ENCODE measurements at regions not wholly inside any gene's neighbourhood (a gene's known extent, or its start where the extent isn't known, plus 50 kb on each side); places are given as distances from the start of the nearest gene placed in this dataset.

GRCh38 chr2:43138441-43138840 lies 88.0 kb downstream of the ZFP36L2 start:
- FAIRE-seq (no peak), DNase-seq (ENCODE audit: insufficient read length, low spot score) (no peak)
- no peak for TF ChIP-seq POU2F2 (IDR thresholded peaks at IDR 0.05; ENCODE audit: low read depth, low read length)
- TF ChIP-seq PAX5 (IDR thresholded peaks at IDR 0.05; ENCODE audit: insufficient read depth, low read length, severe bottlenecking) = no peak
- no peak for TF ChIP-seq POLR2A (IDR thresholded peaks at IDR 0.05; ENCODE audit: low read depth, low read length)
- no peak for TF ChIP-seq POLR2AphosphoS5 (IDR thresholded peaks at IDR 0.05; ENCODE audit: low read depth, low read length)
- no peak for TF ChIP-seq SPI1 (IDR thresholded peaks at IDR 0.05; ENCODE audit: low read depth, low read length)
- TF ChIP-seq TAF1 (IDR thresholded peaks at IDR 0.05; ENCODE audit: low read depth, low read length) = no peak

DNA sequence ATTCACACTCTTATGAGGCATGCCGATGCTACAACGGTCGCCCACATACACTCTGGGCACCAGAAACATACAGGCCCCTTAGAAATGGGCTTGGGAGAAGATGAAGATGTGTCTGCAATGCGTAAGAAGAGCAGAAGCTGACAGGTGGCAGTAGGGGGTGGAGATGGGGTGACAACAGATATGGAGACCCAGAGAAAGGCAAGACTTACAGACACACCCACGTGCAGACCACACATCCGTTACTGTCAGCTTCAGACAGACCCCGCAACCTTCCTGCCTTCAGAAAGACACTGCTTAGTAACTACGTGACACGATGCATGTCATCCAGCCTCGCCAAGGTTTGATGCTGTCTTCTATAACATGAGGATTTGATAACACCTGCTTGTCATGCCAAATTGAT lies 89.5 kb downstream of the ZFP36L2 start:
- TF ChIP-seq TAF1 (IDR thresholded peaks at IDR 0.05; ENCODE audit: low read depth, low read length) (no peak), PAX5 (IDR thresholded peaks at IDR 0.05; ENCODE audit: insufficient read depth, low read length, severe bottlenecking) (no peak), POLR2AphosphoS5 (IDR thresholded peaks at IDR 0.05; ENCODE audit: low read depth, low read length) (no peak), SPI1 (IDR thresholded peaks at IDR 0.05; ENCODE audit: low read depth, low read length) (no peak), POLR2A (IDR thresholded peaks at IDR 0.05; ENCODE audit: low read depth, low read length) (no peak), POU2F2 (IDR thresholded peaks at IDR 0.05; ENCODE audit: low read depth, low read length) (no peak)
- DNase-seq (ENCODE audit: insufficient read length, low spot score) (no peak), FAIRE-seq (peak; percentile 91)

GRCh38 chr2:43136011-43136799 lies 90.2 kb downstream of the ZFP36L2 start:
- FAIRE-seq (no peak), DNase-seq (ENCODE audit: insufficient read length, low spot score) (no peak)

GRCh38 chr2:43135583-43135982 lies 90.8 kb downstream of the ZFP36L2 start:
- TF ChIP-seq POU2F2 (IDR thresholded peaks at IDR 0.05; ENCODE audit: low read depth, low read length) (no peak), PAX5 (IDR thresholded peaks at IDR 0.05; ENCODE audit: insufficient read depth, low read length, severe bottlenecking) (no peak), POLR2AphosphoS5 (IDR thresholded peaks at IDR 0.05; ENCODE audit: low read depth, low read length) (no peak), TAF1 (IDR thresholded peaks at IDR 0.05; ENCODE audit: low read depth, low read length) (no peak), POLR2A (IDR thresholded peaks at IDR 0.05; ENCODE audit: low read depth, low read length) (no peak), SPI1 (IDR thresholded peaks at IDR 0.05; ENCODE audit: low read depth, low read length) (no peak)
- FAIRE-seq = no peak
- no peak for DNase-seq (ENCODE audit: insufficient read length, low spot score)

More at GRCh38 chr2:43136011-43136799, 90.2 kb downstream of the ZFP36L2 start:
- TF ChIP-seq POLR2A (IDR thresholded peaks at IDR 0.05; ENCODE audit: low read depth, low read length) = no peak

DNA sequence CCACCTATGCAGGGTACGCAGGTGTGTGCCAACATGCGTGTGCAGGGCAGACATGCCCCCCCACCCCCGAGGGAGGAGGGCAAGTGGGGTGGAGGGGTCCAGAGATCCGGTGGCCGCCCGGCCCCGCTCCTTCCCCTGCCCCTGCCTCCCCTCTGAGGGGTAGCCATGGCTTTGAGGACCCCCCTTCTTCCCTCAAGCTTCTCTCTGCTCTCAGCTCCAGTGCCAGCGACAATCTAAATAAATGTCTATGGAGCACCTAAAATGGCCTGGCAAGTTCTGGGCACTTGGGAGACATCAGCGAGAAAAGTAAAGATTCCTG lies 91.9 kb downstream of the ZFP36L2 start:
- TF ChIP-seq PAX5 (IDR thresholded peaks at IDR 0.05; ENCODE audit: insufficient read depth, low read length, severe bottlenecking) = no peak
- TF ChIP-seq TAF1 (IDR thresholded peaks at IDR 0.05; ENCODE audit: low read depth, low read length) = no peak
- TF ChIP-seq POLR2A (IDR thresholded peaks at IDR 0.05; ENCODE audit: low read depth, low read length) = no peak
- TF ChIP-seq POLR2AphosphoS5 (IDR thresholded peaks at IDR 0.05; ENCODE audit: low read depth, low read length) = no peak
- no peak for TF ChIP-seq POU2F2 (IDR thresholded peaks at IDR 0.05; ENCODE audit: low read depth, low read length)
- TF ChIP-seq SPI1 (IDR thresholded peaks at IDR 0.05; ENCODE audit: low read depth, low read length) = no peak
- DNase-seq (ENCODE audit: insufficient read length, low spot score) (no peak), FAIRE-seq (no peak)

DNA sequence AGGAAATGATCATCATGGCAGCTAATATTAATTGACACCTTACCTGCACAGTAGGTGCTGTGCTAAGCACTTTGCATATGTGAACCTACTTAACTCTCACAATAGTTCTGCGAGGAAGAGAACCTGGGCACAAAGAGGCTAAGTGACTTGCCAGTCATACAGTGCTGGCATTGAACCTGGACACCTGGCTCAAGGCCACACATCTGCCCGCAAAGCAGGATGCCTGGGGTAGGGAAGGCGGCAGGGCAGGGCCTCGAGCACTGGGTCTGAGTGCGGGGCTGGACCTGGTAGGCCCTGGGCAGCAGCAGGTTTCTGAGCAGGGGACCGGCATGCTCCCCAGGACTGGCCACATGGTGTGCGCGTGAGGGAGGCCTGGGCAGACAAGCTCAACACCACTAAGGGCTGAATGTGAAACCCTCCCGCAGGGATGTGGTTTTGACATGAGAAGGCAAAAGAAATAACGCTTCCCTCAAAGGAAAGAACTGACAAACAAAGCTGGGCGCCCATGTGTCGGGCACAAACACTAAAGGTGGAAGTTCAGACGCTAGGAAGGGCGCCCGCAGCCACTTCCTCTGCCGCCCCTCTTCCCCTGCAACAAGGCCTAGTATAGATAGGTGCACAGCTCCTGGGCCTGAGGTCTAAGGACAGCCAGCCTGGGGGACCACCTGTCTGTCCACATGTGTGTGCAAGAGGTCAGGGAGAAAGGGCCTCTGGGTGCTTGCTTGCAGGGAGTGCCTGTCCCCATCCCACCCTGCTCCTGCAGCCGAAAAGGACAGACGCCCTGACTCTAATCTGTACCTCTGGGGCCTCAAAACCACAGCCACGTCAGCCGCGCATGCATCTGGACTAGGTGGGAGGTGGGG lies 92.5 kb downstream of the ZFP36L2 start:
- peak; percentile 92 for FAIRE-seq
- TF ChIP-seq POU2F2 (IDR thresholded peaks at IDR 0.05; ENCODE audit: low read depth, low read length) (0 out of 2 replicates have a peak, but pooled peaks have one; percentile 73), POLR2AphosphoS5 (IDR thresholded peaks at IDR 0.05; ENCODE audit: low read depth, low read length) (no peak), TAF1 (IDR thresholded peaks at IDR 0.05; ENCODE audit: low read depth, low read length) (no peak), POLR2A (IDR thresholded peaks at IDR 0.05; ENCODE audit: low read depth, low read length) (no peak), SPI1 (IDR thresholded peaks at IDR 0.05; ENCODE audit: low read depth, low read length) (peak; percentile 60), PAX5 (IDR thresholded peaks at IDR 0.05; ENCODE audit: insufficient read depth, low read length, severe bottlenecking) (no peak)
- no peak for DNase-seq (ENCODE audit: insufficient read length, low spot score)

GRCh38 chr2:43133336-43133707 lies 93.1 kb downstream of the ZFP36L2 start:
- no peak for FAIRE-seq
- TF ChIP-seq POLR2AphosphoS5 (IDR thresholded peaks at IDR 0.05; ENCODE audit: low read depth, low read length) = no peak
- TF ChIP-seq PAX5 (IDR thresholded peaks at IDR 0.05; ENCODE audit: insufficient read depth, low read length, severe bottlenecking) = no peak
- no peak for TF ChIP-seq POU2F2 (IDR thresholded peaks at IDR 0.05; ENCODE audit: low read depth, low read length)
- TF ChIP-seq POLR2A (IDR thresholded peaks at IDR 0.05; ENCODE audit: low read depth, low read length) = no peak
- no peak for TF ChIP-seq TAF1 (IDR thresholded peaks at IDR 0.05; ENCODE audit: low read depth, low read length)
- TF ChIP-seq SPI1 (IDR thresholded peaks at IDR 0.05; ENCODE audit: low read depth, low read length) = no peak
- DNase-seq (ENCODE audit: insufficient read length, low spot score) = no peak

DNA sequence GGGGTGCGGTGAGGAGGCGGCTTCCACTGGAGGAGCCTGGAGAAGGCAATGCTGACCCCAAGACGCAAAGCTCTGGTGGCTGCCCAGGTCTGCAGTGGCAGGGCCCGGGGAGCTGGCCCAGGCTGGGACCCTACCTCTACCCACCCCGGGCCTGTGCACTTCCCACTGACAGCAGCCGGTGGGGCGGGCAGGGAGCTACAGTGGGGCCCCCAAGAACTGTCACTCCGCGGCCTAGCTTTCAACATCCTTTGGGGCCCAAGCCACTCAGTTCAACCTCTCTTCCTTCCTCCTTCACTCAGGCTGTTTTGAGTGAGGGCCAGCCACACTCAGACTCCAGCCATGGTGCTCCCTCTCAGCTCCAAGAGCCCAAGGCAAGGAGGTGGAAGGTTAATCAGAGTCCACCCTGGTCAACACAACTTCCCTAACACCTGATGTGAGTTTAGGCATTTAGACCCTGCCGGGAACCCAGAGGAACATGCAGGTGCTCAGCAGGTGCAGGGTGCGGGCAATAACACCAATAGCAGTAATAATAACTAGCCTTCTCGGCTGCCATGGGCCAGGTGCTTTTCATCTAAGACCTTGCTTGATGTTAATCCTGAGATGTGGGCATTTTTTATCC lies 93.6 kb downstream of the ZFP36L2 start:
- FAIRE-seq = peak; percentile 65
- DNase-seq (ENCODE audit: insufficient read length, low spot score) = no peak
- TF ChIP-seq SPI1 (IDR thresholded peaks at IDR 0.05; ENCODE audit: low read depth, low read length) = no peak
- no peak for TF ChIP-seq POLR2A (IDR thresholded peaks at IDR 0.05; ENCODE audit: low read depth, low read length)
- TF ChIP-seq POLR2AphosphoS5 (IDR thresholded peaks at IDR 0.05; ENCODE audit: low read depth, low read length) = no peak
- TF ChIP-seq POU2F2 (IDR thresholded peaks at IDR 0.05; ENCODE audit: low read depth, low read length) = no peak
- TF ChIP-seq TAF1 (IDR thresholded peaks at IDR 0.05; ENCODE audit: low read depth, low read length) = no peak
- no peak for TF ChIP-seq PAX5 (IDR thresholded peaks at IDR 0.05; ENCODE audit: insufficient read depth, low read length, severe bottlenecking)
